GM18499 (cell line): ENCODE measurements at regions not wholly inside any gene's neighbourhood (a gene's known extent, or its start where the extent isn't known, plus 50 kb on each side); places are given as distances from the start of the nearest gene placed in this dataset.
"Not testable (repeated sequence)": the region's sequence is repeated elsewhere in the genome, so short reads cannot be mapped to it uniquely, and the experiment has no call there.

Source experiments
- ATAC-seq: cut with Tn5 transposase; IDR thresholded peaks from one replicate; pipeline ENCODE4 v1.9.1; 2021; ENCODE audit warnings: moderate number of reproducible peaks; ENCODE audit not compliant: insufficient read depth, unreplicated experiment

GRCh38 chr9:124163760-124164255 lies 93.9 kb upstream of the NEK6 start:
- ATAC-seq, result no peak

GRCh38 chr9:124164811-124165210 lies 92.9 kb upstream of the NEK6 start:
- ATAC-seq, result no peak

GRCh38 chr9:124174433-124174832 lies 83.3 kb upstream of the NEK6 start:
- ATAC-seq, result no peak

GRCh38 chr9:124177522-124177921 lies 80.2 kb upstream of the NEK6 start:
- not testable (repeated sequence) for ATAC-seq

- no peak for ATAC-seq
Measured at GRCh38 chr9:124179196-124180071, 78.3 kb upstream of the NEK6 start.

DNA sequence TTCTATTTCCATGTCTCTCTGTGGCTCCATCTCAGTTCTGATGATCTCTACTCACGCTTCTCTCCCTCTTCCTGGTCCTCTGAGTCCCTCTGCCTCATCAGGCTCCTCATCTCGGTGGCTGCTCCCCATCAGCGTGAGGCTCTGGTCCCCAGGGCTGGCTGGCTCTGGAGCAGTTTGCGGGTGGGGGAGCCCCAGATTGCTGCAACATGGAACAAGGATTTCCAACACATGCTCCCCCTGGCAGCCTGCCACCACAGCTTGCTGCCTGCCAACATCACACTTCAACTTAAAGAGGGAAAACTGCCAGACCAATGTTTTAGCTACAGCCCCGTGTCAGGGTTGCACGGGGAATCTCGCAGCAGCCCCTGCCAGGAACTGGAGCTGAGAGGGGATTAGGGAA lies 77.2 kb upstream of the NEK6 start:
- no peak for ATAC-seq

DNA sequence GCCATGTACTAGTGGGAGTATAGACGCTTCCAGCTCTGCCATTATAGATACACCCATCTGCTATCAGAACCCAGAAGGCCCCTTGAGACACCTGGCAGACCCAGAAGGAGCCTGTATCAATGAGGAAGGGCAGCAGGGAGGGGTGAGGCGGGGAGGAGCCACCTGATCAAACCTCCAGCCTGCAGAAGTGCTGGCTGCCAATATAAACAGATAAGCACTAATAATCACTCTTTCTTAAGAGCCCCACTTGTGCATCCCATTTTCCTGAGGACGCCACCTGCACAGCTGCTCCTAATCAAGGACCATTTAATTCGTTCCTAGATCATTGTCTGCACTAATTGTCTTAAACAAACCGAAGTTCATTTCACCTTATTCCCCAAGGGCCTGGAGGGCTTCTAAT lies 75.0 kb upstream of the NEK6 start:
- no peak for ATAC-seq

- no peak for ATAC-seq
Measured at GRCh38 chr9:124183772-124184171, 74.0 kb upstream of the NEK6 start.

- no peak for ATAC-seq
Measured at GRCh38 chr9:124185413-124185812, 72.3 kb upstream of the NEK6 start.

DNA sequence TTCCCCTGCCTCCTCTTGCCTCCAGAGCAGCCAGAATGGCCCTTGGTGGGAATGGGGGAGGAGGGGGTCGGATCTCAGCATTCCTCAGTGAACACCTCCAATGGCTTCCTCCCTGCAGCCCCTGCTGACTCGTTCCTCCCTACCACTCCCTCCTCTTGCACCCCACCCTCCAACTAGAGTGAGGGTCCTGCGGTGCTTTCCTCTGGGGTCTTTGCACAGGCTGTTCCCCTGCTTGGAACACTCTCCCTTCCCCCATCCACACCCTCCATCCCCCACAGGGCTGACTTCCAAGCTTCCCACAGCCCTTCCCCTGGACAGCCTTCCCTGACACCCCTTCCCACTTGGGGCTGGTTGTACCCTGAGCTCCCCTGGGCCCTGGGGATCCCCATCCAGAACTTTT lies 70.4 kb upstream of the NEK6 start:
- no peak for ATAC-seq

DNA sequence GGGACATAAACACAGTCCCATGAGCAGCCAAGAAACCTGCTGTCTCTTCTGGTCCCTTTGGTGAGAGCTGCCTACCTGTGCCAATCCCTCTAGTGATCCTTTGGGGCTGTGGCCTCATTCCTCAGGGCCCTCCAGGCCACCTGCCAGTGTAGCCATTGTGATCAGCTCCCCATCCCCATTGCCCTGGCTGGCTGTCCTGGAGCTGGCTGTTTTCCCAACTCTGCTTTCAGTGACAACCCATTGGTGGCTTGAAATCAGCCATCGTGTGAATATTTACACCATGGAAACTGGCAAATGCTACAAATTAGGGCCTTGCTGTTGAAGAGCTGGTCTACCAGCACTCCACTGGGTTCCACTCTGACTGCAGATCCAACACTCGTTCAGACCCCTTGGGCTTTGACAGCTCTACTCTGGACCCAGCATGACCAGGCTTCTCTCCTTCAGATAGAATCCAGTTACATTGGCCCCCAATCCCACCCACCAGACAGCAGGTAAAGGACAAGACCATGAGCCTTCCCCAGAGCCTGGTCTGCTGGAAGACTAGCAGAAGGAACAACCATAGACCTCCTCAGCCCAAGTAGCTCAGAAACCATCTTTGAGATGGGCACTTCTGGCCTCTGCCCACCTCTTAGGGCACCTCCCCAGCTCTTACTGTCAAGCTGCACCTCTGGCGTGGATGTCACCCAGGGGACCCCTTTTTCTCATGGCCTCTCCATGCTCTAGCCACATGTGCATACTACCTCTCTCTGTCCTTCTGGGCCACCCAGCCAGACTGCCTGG lies 69.2 kb upstream of the NEK6 start:
- ATAC-seq, result no peak

- no peak for ATAC-seq
Measured at GRCh38 chr9:124190761-124191160, 67.0 kb upstream of the NEK6 start.

GRCh38 chr9:124191691-124192395 lies 65.9 kb upstream of the NEK6 start:
- no peak for ATAC-seq

DNA sequence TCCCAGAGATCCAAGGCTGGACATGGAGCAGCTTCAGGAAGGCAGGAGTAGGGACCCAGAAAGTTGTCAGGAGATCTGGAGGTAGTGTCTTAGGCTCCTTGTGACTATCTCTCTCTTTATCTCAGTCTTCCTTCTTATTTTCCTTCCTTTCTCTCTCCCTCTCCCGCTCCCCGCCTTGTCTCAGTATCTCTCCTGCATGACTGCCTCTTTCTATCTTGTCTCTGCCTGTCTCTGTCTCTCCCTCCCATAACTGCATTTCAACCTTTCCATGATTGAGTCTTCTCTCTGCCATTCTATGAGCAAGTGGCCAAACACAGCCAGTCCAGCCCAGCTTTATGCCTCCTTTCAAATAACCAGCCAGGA lies 61.0 kb upstream of the NEK6 start:
- ATAC-seq, result no peak

DNA sequence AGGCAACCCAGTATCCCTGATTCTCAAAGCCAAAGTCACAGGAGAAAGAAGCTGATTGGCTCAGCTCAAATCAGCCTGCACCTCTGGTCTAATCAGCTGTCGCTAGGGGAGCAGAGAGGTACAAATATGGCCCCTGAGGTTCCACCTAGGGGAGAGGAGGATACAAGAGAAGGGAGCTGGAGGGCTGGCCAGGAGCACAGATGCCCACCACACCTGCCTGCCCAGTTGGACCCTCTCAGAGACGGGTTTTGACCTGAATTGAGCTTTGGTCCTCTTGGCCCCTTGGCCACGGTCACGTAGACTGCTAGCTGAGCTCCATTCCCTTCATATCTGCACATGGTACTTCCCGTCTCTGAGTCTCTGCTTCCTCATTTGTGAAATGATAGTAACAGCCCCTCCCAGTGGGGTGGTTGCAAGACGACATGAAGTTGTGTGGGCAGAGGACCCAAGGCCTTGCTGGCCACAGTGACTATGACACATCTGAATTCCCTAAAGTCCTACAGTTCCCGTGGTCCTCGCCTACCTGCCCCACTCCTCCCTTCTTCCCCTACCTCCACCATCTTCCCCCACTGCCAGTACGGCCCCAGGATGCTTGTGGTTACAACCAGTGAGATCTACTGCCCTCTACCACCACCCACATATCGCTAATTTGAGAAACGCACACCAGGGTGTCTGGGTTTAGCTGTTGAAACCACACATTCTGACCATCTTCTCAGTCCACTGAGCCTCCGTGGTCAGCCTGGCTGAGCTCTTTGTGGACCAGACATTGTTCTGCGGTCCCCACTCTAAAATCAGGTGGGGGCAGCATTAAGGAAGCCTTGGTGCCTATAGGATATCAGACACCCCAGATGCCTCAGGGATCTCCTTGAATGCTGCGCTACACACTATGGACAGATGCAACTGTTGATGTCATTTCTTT lies 60.3 kb upstream of the NEK6 start:
- no peak for ATAC-seq

GRCh38 chr9:124198331-124198730 lies 59.4 kb upstream of the NEK6 start:
- no peak for ATAC-seq

GRCh38 chr9:124198948-124199347 lies 58.8 kb upstream of the NEK6 start:
- no peak for ATAC-seq

DNA sequence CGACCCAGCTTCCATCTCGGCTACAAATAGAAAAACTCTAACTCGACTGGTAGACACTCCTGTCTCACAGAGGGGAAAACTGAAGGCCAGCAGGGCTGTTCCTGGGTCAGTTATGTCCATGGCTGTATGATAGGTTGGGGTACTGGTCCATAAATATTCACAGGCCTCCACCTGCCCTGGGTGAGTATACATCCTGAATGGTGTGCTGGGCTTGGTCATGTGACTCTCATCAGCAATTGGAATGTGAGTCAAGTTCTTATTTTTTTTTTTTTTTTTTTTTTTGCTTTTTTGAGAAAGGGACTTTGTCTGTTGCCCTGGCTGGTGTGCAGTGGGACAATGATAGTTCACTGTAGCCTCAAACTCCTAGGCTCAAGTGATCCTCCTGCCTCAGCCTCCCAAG lies 58.3 kb upstream of the NEK6 start:
- no peak for ATAC-seq

DNA sequence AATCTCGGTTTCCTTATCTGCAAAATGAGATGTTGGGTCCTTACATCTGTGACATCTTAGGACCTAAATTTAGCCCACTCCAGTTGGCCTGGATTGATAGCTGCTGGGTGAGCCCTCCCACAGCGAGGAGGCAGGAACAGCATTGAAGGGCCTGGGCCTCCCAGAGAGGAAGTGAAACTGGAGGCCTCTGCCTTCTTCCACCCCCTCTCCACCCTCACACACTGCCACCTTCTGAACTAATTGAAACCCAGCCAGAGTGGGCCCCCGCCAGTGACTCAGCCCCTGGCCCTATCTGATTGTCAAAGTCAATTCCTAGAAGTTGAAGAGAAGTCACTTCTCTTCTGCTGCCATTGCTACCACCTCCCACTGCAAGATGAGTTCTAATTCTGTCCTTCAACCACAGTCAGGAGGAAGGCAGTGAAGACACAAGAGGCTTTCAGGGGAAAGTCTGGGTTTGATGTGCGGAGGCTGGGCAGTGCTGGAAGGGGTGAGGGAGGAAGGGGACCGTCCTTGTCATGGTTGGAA lies 55.2 kb upstream of the NEK6 start:
- peak; percentile 45 for ATAC-seq
